Gastroesophageal sphincter (tissue), 4 donors: ENCODE measurements at regions not wholly inside any gene's neighbourhood (a gene's known extent, or its start where the extent isn't known, plus 50 kb on each side); places are given as distances from the start of the nearest gene placed in this dataset.

Experiments used
- ATAC-seq: fragments of 150-250 bp; one replicate; pipeline ENCODE4 v1.9.1; 2016; ENCODE audit warnings: mild to moderate bottlenecking, moderate library complexity
- H3K27ac ChIP-seq, 4 donors: fragments of 200-600 bp; sonication (generic) in 3 of 4; 1 replicate in 3 of 4; 2 replicates in 1 of 4; pipeline ENCODE4 v1.5.1; 2016 to 2019
- H3K27me3 ChIP-seq: fragments of 200-600 bp; sonication (generic); one replicate; pipeline ENCODE4 v1.5.1; 2019
- H3K36me3 ChIP-seq, 2 donors: fragments of 200-600 bp; sonication (generic); one replicate each; pipeline ENCODE4 v1.5.1; 2019; ENCODE audit warnings: control low read depth in 1 of 2
- H3K4me1 ChIP-seq, 3 donors: fragments of 200-600 bp; sonication (generic); 1 replicate in 2 of 3; 2 replicates in 1 of 3; pipeline ENCODE4 v1.5.1; 2016 to 2019; ENCODE audit warnings: control low read depth in 2 of 3
- H3K4me3 ChIP-seq, 2 donors: fragments of 200-600 bp; sonication (generic); one replicate each; pipeline ENCODE4 v1.5.1; 2019; ENCODE audit warnings: mild to moderate bottlenecking in 1 of 2, moderate library complexity in 1 of 2
- H3K9me3 ChIP-seq, 3 donors: fragments of 200-600 bp; sonication (generic); one replicate each; pipeline ENCODE4 v1.5.1; 2017 to 2019; ENCODE audit warnings: control low read depth in 2 of 3
- CTCF ChIP-seq, 4 experiments: fragments of 200-600 bp in 2 of 4; fragments of 450-650 bp in 2 of 4; sonication (generic) in 1 of 4; IDR thresholded peaks; one replicate each; pipeline ENCODE4 v1.5.1; 2017 to 2019; ENCODE audit warnings: antibody characterized with exemption in 4 of 4, mild to moderate bottlenecking in 2 of 4, moderate library complexity in 2 of 4
- EP300 ChIP-seq: sonication (generic); formaldehyde crosslinking; IDR thresholded peaks from one replicate; pipeline ENCODE4 v1.6.1; 2017; ENCODE audit warnings: antibody characterized with exemption, mild to moderate bottlenecking
- POLR2A ChIP-seq, 2 donors: fragments of 450-650 bp; IDR thresholded peaks; one replicate each; pipeline ENCODE4 v1.6.1; 2017; ENCODE audit warnings: antibody characterized with exemption in 2 of 2, mild to moderate bottlenecking in 2 of 2, moderate library complexity in 1 of 2
- POLR2AphosphoS5 ChIP-seq: sonication (generic); formaldehyde crosslinking; IDR thresholded peaks from one replicate; pipeline ENCODE4 v1.6.1; 2017; ENCODE audit warnings: antibody characterized with exemption
- WGBS, 2 donors: methylation state at CpG; one replicate each; pipeline ENCODE4 v1.1.5; 2018; ENCODE audit warnings: low coverage in 1 of 2; 5-methylcytosine and 5-hydroxymethylcytosine counted together

- Histone ChIP-seq H3K27ac (no peak overlapping the region), H3K27me3 (peaks cover 54% of the 10 kb centered on the region), H3K4me1 (no peaks in the 10 kb centered on the region), H3K9me3 (no peaks in the 10 kb centered on the region), H3K36me3 (no peaks in the 10 kb centered on the region), H3K4me3 (no peak overlapping the region)
- WGBS, 2 donors: 68 to 76% methylated on average over 6 of the region's 6 CpGs
- TF ChIP-seq EP300 (no peak), CTCF (IDR thresholded peaks at IDR 0.05) (no peak), POLR2A (IDR thresholded peaks at IDR 0.05) (no peak), POLR2AphosphoS5 (no peak)
- ATAC-seq: no peak
Measured at GRCh38 chr2:118320196-118320595, 231.9 kb downstream of the INSIG2 start.

GRCh38 chr2:118319271-118319684, 231.0 kb downstream of the INSIG2 start:
- Histone ChIP-seq H3K27me3 (peaks cover 53% of the 10 kb centered on the region), H3K27ac (no peak overlapping the region)
- TF ChIP-seq EP300 (no peak), POLR2A (IDR thresholded peaks at IDR 0.05) (no peak), POLR2AphosphoS5 (no peak), CTCF (IDR thresholded peaks at IDR 0.05) (no peak)

GRCh38 chr2:118315606-118316005, 227.3 kb downstream of the INSIG2 start:
- ATAC-seq: no peak
- WGBS, 2 donors: 84 to 85% methylated on average over 5 of the region's 5 CpGs
- peaks cover 37% of the 10 kb centered on the region for H3K27me3 ChIP-seq

More at GRCh38 chr2:118319271-118319684, 231.0 kb downstream of the INSIG2 start:
- Histone ChIP-seq H3K4me3 (no peak overlapping the region), H3K4me1 (no peaks in the 10 kb centered on the region), H3K9me3 (no peaks in the 10 kb centered on the region), H3K36me3 (no peaks in the 10 kb centered on the region)
- WGBS, 2 donors: 0 to 7% methylated on average over 2 to 4 of the region's 4 CpGs
- ATAC-seq: no peak

GRCh38 chr2:118312969-118313756, 224.9 kb downstream of the INSIG2 start:
- TF ChIP-seq EP300 (no peak), POLR2A (IDR thresholded peaks at IDR 0.05) (no peak), POLR2AphosphoS5 (no peak), CTCF (IDR thresholded peaks at IDR 0.05) (no peak)
- Histone ChIP-seq H3K27ac (no peak overlapping the region), H3K27me3 (peaks cover 58% of the 10 kb centered on the region), H3K9me3 (no peaks in the 10 kb centered on the region), H3K36me3 (no peaks in the 10 kb centered on the region), H3K4me1 (peaks cover 0 to 18% (median 0%) of the 10 kb centered on the region in 3 donors), H3K4me3 (no peak overlapping the region)
- no peak for ATAC-seq
- 4 to 21% methylated on average over 2 of the region's 4 CpGs for WGBS, 2 donors

More at GRCh38 chr2:118315606-118316005, 227.3 kb downstream of the INSIG2 start:
- TF ChIP-seq POLR2A (IDR thresholded peaks at IDR 0.05): no peak
- TF ChIP-seq EP300: no peak
- TF ChIP-seq POLR2AphosphoS5: no peak
- TF ChIP-seq CTCF (IDR thresholded peaks at IDR 0.05): no peak
- H3K36me3 ChIP-seq: no peaks in the 10 kb centered on the region
- no peak overlapping the region for H3K4me3 ChIP-seq
- H3K27ac ChIP-seq: no peak overlapping the region
- H3K4me1 ChIP-seq: peaks cover 0 to 5% (median 0%) of the 10 kb centered on the region in 3 donors
- no peaks in the 10 kb centered on the region for H3K9me3 ChIP-seq
